CD4-positive, CD25-positive, alpha-beta regulatory T cell (primary cell): ENCODE measurements at regions not wholly inside any gene's neighbourhood (a gene's known extent, or its start where the extent isn't known, plus 50 kb on each side); places are given as distances from the start of the nearest gene placed in this dataset.
"Not testable (repeated sequence)": the region's sequence is repeated elsewhere in the genome, so short reads cannot be mapped to it uniquely, and the experiment has no call there.

Source experiments
- ATAC-seq, 2 donors: fragments of 150-1000 bp; cut with Tn5 transposase; one replicate each; pipeline ENCODE4 v1.10.0; 2021; ENCODE audit warnings: low read depth in 2 of 2, moderate number of reproducible peaks in 2 of 2, moderate library complexity in 1 of 2
- DNase-seq, 3 donors: peaks; one replicate each; pipeline versions ENCODE4 v3.0.0 to v3.0.0-alpha.2; 2012 to 2022; ENCODE audit warnings: mixed read lengths in 1 of 3
- H3K27ac ChIP-seq: one replicate; pipeline ENCODE4 v1.7.0; 2013; ENCODE audit warnings: mild to moderate bottlenecking, low read length; ENCODE audit not compliant: insufficient read depth, poor library complexity, severe bottlenecking
- H3K27me3 ChIP-seq: one replicate; pipeline ENCODE4 v1.7.0; 2013; ENCODE audit warnings: low read length; ENCODE audit not compliant: control insufficient read depth, insufficient read depth
- H3K36me3 ChIP-seq: one replicate; pipeline ENCODE4 v1.7.0; 2013; ENCODE audit warnings: mild to moderate bottlenecking, low read length, moderate library complexity; ENCODE audit not compliant: control insufficient read depth, insufficient read depth
- H3K4me1 ChIP-seq: 2 replicates; pipeline ENCODE4 v1.7.0; 2013; ENCODE audit warnings: mild to moderate bottlenecking, low read length; ENCODE audit not compliant: insufficient read depth, control insufficient read depth, poor library complexity, severe bottlenecking
- H3K4me3 ChIP-seq: one replicate; pipeline ENCODE4 v1.7.0; 2013; ENCODE audit warnings: low read depth, mild to moderate bottlenecking, low read length, moderate library complexity
- H3K9me3 ChIP-seq, 2 experiments: 1 replicate in 1 of 2; 2 replicates in 1 of 2; pipeline ENCODE4 v1.7.0; 2013; ENCODE audit warnings: low read length in 2 of 2, mild to moderate bottlenecking in 1 of 2, moderate library complexity in 1 of 2; ENCODE audit not compliant: control insufficient read depth in 2 of 2
- H3K27ac Mint-ChIP-seq, 3 donors: one replicate each; pipeline ENCODE4 v1.8.0; 2020 to 2022; ENCODE audit warnings: mild to moderate bottlenecking in 3 of 3, mixed read lengths in 3 of 3, moderate library complexity in 2 of 3
- H3K27me3 Mint-ChIP-seq: one replicate; pipeline ENCODE4 v1.8.0; 2022; ENCODE audit warnings: mild to moderate bottlenecking, mixed read lengths
- H3K36me3 Mint-ChIP-seq: one replicate; pipeline ENCODE4 v1.8.0; 2020; ENCODE audit warnings: mixed read lengths
- H3K4me1 Mint-ChIP-seq, 4 donors: one replicate each; pipeline ENCODE4 v1.8.0; 2020 to 2022; ENCODE audit warnings: mixed read lengths in 4 of 4, mild to moderate bottlenecking in 1 of 4
- H3K4me3 Mint-ChIP-seq, 4 donors: one replicate each; pipeline ENCODE4 v1.8.0; 2020 to 2022; ENCODE audit warnings: mild to moderate bottlenecking in 4 of 4, mixed read lengths in 4 of 4, moderate library complexity in 3 of 4
- H3K9me3 Mint-ChIP-seq, 7 donors: one replicate each; pipeline ENCODE4 v1.8.0; 2020 to 2022; ENCODE audit warnings: mixed read lengths in 7 of 7, mild to moderate bottlenecking in 3 of 7, moderate library complexity in 2 of 7

DNA sequence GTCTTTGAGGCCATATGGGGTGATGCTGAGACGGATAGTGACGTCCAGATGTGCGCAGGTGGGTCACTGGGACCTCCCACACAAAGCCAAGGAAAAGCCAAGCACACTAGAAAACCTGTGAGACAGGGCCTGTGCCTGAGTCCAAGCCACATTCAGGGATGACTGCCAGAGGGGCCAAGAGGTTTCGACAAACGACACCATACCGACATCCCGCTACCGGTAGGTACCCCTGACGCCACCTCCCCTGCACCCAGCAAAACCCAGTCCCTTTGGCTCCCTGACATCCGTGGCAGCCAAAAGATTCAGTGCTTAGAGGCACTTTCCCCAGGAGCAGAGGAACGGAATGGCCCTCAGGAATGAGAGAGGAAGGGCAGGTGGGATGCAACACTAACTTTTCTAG lies 158.0 kb upstream of the ZNF337 start:
- not testable (repeated sequence) for H3K36me3 Mint-ChIP-seq, DNase-seq, H3K36me3 ChIP-seq, H3K9me3 ChIP-seq, H3K4me3 ChIP-seq, ATAC-seq, H3K27ac ChIP-seq, H3K4me1 ChIP-seq, H3K27ac Mint-ChIP-seq, H3K27me3 ChIP-seq, H3K9me3 Mint-ChIP-seq
- Mint-ChIP-seq H3K27me3 (peaks cover 27% of the 10 kb centered on the region), H3K4me1 (peaks cover 0 to 41% (median 11%) of the 10 kb centered on the region in 4 donors), H3K4me3 (peak overlapping the region in 3 of 4 donors; percentile 81 to 94 (median 86))

DNA sequence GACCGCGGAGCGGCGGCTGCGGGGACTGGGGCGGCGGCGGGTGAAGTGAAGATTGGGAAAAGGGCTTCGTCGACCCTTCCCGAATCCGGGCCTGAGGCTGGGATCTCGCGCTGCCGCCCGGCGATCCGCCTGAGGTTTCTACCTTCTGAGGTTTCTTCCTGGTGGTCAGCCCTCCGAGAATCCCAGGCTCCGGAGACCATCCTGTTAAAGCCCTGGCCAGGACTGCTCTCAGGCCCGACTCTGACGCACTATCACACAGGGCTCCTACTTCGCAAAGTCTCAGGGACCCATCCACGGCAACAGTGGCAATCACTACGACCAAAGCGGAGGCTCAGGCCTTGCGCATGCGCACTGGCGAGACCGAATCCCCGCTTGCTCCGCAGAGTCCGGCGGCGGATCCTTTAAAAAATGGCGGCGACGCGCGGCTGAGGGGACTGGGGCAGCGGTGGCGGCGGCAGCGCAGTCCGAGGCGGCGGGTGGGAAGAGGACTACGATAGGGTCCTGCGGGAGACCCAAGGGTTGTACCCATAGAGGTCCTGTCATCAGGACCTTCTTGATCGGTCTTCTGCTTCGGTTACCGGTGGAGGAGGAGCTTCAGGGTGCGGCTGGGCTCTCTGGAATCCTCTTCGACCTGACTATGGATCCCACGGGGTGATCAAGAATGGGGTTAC lies 157.2 kb upstream of the ZNF337 start:
- peak overlapping the region; percentile 65 to 94 (median 84) for H3K4me3 Mint-ChIP-seq
- not testable (repeated sequence) for H3K36me3 Mint-ChIP-seq, H3K27me3 ChIP-seq, H3K36me3 ChIP-seq, H3K27ac ChIP-seq, H3K9me3 Mint-ChIP-seq, H3K4me1 ChIP-seq, H3K9me3 ChIP-seq
- DNase-seq (peak; percentile 64 to 80 (median 65)), ATAC-seq (peak; percentile 42 to 69)
- peak overlapping the region in 2 of 3 donors; percentile 78 to 83 for H3K27ac Mint-ChIP-seq
- H3K4me1 Mint-ChIP-seq, result peaks cover 0 to 34% (median 9%) of the 10 kb centered on the region in 4 donors
- H3K4me3 ChIP-seq, result peak overlapping the region; percentile 67
- H3K27me3 Mint-ChIP-seq, result peaks cover 20% of the 10 kb centered on the region

DNA sequence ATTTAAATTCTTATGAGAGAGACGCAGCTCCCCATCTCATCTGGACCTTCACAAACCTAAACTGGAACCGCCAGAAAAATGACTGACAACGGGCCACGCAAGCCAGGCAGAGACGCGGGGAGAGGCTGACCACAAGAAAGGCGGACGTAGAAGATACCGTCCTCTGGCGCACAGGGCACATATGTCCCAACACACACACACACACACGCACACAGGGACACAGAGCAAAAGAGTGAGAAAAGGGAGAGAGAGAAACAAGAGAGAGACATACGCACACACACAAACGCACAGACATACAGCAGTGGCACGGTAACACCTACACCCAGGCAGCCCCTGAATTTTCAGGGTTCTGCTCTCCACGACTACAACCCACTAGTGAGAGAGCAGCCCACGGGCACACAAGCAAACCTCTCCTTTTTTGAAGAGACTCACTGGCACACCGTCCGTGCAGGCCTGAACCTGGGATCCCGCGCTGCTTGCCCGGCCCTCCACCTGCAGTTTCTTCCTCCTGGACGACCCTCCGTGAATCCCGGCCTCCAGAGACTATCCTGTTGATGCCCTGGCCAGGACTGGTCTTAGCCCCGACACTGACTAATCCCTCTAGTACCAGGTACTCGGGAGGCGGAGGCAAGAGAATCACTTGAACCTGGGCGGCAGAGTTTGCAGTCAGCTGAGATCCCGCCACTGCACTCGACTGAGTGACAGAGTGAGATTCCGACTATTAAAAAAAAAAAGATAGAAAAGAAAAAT lies 156.5 kb upstream of the ZNF337 start:
- H3K27ac ChIP-seq, H3K27me3 ChIP-seq, H3K36me3 Mint-ChIP-seq, H3K4me1 ChIP-seq, ATAC-seq, H3K9me3 Mint-ChIP-seq, DNase-seq, H3K36me3 ChIP-seq, H3K9me3 ChIP-seq: not testable (repeated sequence)
- H3K4me1 Mint-ChIP-seq, result peaks cover 0 to 30% (median 8%) of the 10 kb centered on the region in 4 donors
- H3K27me3 Mint-ChIP-seq, result peaks cover 15% of the 10 kb centered on the region
- peak overlapping the region; percentile 65 to 94 (median 84) for H3K4me3 Mint-ChIP-seq
- H3K27ac Mint-ChIP-seq, result peak overlapping the region; percentile 20 to 75 (median 55)
- peak overlapping the region; percentile 19 for H3K4me3 ChIP-seq

DNA sequence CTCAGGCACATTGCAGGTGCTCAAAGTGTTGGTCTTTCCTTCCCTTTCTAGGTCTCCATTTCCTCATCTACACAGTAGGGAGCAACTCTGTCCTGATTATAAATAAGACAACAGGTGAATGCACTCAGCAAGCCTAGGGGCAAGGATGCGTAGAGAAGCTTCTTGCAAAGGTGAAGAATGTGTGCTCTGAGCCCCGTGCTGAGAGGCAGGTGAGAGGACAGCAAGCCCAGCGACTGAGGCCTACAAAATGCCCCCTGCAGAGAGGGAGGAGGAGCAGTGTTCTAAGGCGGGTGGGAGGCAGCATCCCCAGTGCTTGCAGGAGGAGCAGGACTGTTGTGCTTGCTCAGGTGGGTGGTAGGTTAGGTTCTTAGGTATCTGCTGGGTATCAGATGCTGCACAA lies 153.5 kb upstream of the ZNF337 start:
- peaks cover 0 to 14% (median 8%) of the 10 kb centered on the region in 4 donors for H3K4me1 Mint-ChIP-seq
- not testable (repeated sequence) for H3K27me3 ChIP-seq, H3K27ac ChIP-seq, ATAC-seq, H3K4me3 ChIP-seq, H3K27ac Mint-ChIP-seq, H3K4me1 ChIP-seq, H3K9me3 ChIP-seq, H3K4me3 Mint-ChIP-seq, DNase-seq, H3K27me3 Mint-ChIP-seq, H3K36me3 ChIP-seq, H3K36me3 Mint-ChIP-seq, H3K9me3 Mint-ChIP-seq

DNA sequence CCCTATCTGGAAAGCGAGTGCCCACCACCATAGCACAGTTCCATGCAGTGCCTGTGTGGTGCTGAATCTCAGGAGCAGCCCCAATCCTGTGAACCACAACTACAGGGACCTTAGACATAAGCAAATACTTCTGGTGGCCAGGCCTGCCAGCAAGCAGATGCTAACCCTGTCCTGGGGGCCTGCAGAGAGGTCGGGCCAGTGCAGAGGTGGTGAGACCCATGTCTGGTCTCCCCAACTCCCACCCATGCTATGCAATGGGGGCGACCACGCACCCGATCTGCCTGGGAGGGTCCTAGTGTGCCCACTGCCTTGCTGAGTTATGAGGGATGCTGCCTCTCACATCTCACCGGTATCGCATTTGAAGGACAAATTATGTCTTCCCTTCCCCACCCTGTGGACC lies 151.6 kb upstream of the ZNF337 start:
- Histone ChIP-seq H3K27me3 (no peaks in the 10 kb centered on the region), H3K9me3 (no peaks in the 10 kb centered on the region), H3K36me3 (no peaks in the 10 kb centered on the region), H3K4me1 (no peaks in the 10 kb centered on the region), H3K4me3 (no peak overlapping the region), H3K27ac (no peak overlapping the region)
- Mint-ChIP-seq H3K27ac (no peak overlapping the region), H3K36me3 (no peaks in the 10 kb centered on the region), H3K4me1 (peaks cover 0 to 5% (median 2%) of the 10 kb centered on the region in 4 donors), H3K9me3 (no peaks in the 10 kb centered on the region), H3K27me3 (no peaks in the 10 kb centered on the region), H3K4me3 (no peak overlapping the region)
- DNase-seq, result no peak
- no peak for ATAC-seq

DNA sequence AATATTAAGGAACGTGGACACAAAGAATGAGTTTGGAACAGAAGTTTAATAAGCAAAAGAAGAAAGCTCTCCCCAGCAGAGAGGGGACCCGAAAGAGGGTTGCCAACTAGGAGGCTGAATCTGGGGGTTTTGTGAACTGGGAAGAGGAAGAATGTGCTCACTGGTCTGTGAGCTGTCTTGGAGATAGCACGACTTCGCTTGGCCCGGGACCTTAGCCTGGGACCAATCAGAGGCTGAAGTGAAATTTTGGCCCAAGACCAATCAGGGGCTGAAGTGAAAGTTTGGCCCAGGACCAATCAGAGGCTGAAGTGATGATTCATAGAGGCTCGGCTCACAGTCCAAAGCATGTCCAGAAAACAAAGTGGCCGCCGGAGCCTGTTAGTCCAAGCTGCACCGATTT lies 148.0 kb upstream of the ZNF337 start:
- DNase-seq, H3K9me3 ChIP-seq, H3K36me3 Mint-ChIP-seq, ATAC-seq, H3K36me3 ChIP-seq, H3K27me3 Mint-ChIP-seq, H3K27ac Mint-ChIP-seq, H3K9me3 Mint-ChIP-seq, H3K4me3 Mint-ChIP-seq, H3K4me1 ChIP-seq, H3K27me3 ChIP-seq, H3K27ac ChIP-seq, H3K4me3 ChIP-seq, H3K4me1 Mint-ChIP-seq: not testable (repeated sequence)

DNA sequence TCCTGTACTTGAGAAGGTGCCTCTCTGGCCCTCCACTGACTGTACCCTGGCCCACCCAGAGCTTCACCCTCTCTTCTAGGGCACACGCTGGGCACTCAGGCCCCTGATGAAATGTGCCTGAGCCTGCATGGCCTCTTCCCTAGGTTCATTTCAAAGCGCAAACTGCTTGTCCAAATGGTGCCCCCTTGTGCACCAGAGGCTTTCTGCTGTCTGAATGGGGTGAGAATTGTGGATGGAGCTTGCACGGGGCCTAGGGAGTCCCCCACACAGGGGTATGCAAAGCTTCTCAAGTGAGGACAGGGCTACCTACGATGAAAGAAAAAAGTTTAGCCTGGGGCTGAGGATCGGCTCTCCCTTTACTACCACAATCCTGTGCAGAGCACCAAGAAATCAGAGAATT lies 116.9 kb upstream of the ZNF337 start:
- not testable (repeated sequence) for H3K27ac Mint-ChIP-seq, H3K4me3 Mint-ChIP-seq, H3K36me3 Mint-ChIP-seq, H3K36me3 ChIP-seq, ATAC-seq, H3K4me3 ChIP-seq, H3K9me3 Mint-ChIP-seq, DNase-seq, H3K27ac ChIP-seq, H3K27me3 Mint-ChIP-seq, H3K4me1 ChIP-seq, H3K27me3 ChIP-seq, H3K4me1 Mint-ChIP-seq, H3K9me3 ChIP-seq
